Prostate gland (tissue), 2 donors: ENCODE measurements at regions not wholly inside any gene's neighbourhood (a gene's known extent, or its start where the extent isn't known, plus 50 kb on each side); places are given as distances from the start of the nearest gene placed in this dataset.

Source experiments
- DNase-seq: peaks from one replicate; pipeline ENCODE4 v3.0.0-alpha.2; 2019; ENCODE audit warnings: low spot score
- H3K27ac ChIP-seq, 2 donors: fragments of 200-600 bp; sonication (generic); 2 replicates each; pipeline ENCODE4 v1.5.1; 2017 to 2019
- H3K27me3 ChIP-seq: fragments of 200-600 bp; sonication (generic); replicated peaks from 2 replicates; pipeline ENCODE4 v1.5.1; 2019; ENCODE audit not compliant: insufficient read depth
- H3K36me3 ChIP-seq, 2 donors: fragments of 200-600 bp; sonication (generic); 1 replicate in 1 of 2; 2 replicates in 1 of 2; pipeline versions ENCODE4 v1.5.1 to v1.8.1; 2017 to 2019
- H3K4me1 ChIP-seq: fragments of 200-600 bp; sonication (generic); replicated peaks from 2 replicates; pipeline ENCODE4 v1.5.1; 2019
- H3K4me3 ChIP-seq, 2 donors: fragments of 200-600 bp; sonication (generic); 2 replicates each; pipeline ENCODE4 v1.5.1; 2017 to 2019
- H3K9me3 ChIP-seq: fragments of 200-600 bp; sonication (generic); 2 replicates; pipeline ENCODE4 v1.5.1; 2017
- CTCF ChIP-seq, 4 experiments: fragments of 200-600 bp in 2 of 4; fragments of 450-650 bp in 2 of 4; sonication (generic) in 2 of 4; IDR thresholded peaks; 1 replicate in 3 of 4; 2 replicates in 1 of 4; pipeline ENCODE4 v1.5.1; 2016 to 2019; ENCODE audit warnings: antibody characterized with exemption in 4 of 4, mild to moderate bottlenecking in 2 of 4, moderate library complexity in 2 of 4
- POLR2A ChIP-seq: fragments of 450-650 bp; IDR thresholded peaks from one replicate; pipeline ENCODE4 v1.6.1; 2016; ENCODE audit warnings: antibody characterized with exemption, mild to moderate bottlenecking
- POLR2AphosphoS5 ChIP-seq: sonication (generic); formaldehyde crosslinking; IDR thresholded peaks from one replicate; pipeline ENCODE4 v1.6.1; 2017; ENCODE audit warnings: antibody characterized with exemption
- WGBS: methylation state at CpG from one replicate; pipeline ENCODE4 v1.1.5; 2018; 5-methylcytosine and 5-hydroxymethylcytosine counted together
- intact Hi-C: fragments of 100-400 bp; cut with DNase I; formaldehyde crosslinking; loops from one replicate; pipeline ENCODE4 v1.14.2; 2022

GRCh38 chr2:172208791-172209325 is 106.2 kb upstream of the DLX2 start:
- TF ChIP-seq CTCF (IDR thresholded peaks at IDR 0.05) (no peak), POLR2AphosphoS5 (peak; percentile 7), POLR2A (no peak)
- intact Hi-C loops = no loop called here
- DNase-seq = no peak
- WGBS = 22% methylated on average over 6 of the region's 6 CpGs
- Histone ChIP-seq H3K4me3 (no peak overlapping the region), H3K36me3 (no peaks in the 10 kb centered on the region), H3K9me3 (no peaks in the 10 kb centered on the region), H3K27ac (no peak overlapping the region), H3K27me3 (no peaks in the 10 kb centered on the region), H3K4me1 (no peaks in the 10 kb centered on the region)

GRCh38 chr2:172210599-172210998 is 107.9 kb upstream of the DLX2 start:
- no peaks in the 10 kb centered on the region for H3K9me3 ChIP-seq
- H3K27ac ChIP-seq = no peak overlapping the region
- no peaks in the 10 kb centered on the region for H3K36me3 ChIP-seq
- H3K4me1 ChIP-seq = no peaks in the 10 kb centered on the region
- no peak overlapping the region for H3K4me3 ChIP-seq
- H3K27me3 ChIP-seq = no peaks in the 10 kb centered on the region
- intact Hi-C loops = no loop called here
- DNase-seq = no peak
- TF ChIP-seq POLR2A = no peak
- no peak for TF ChIP-seq POLR2AphosphoS5
- TF ChIP-seq CTCF (IDR thresholded peaks at IDR 0.05) = no peak

- DNase-seq = no peak
- Histone ChIP-seq H3K27me3 (no peaks in the 10 kb centered on the region), H3K9me3 (no peaks in the 10 kb centered on the region), H3K27ac (no peak overlapping the region), H3K4me1 (no peaks in the 10 kb centered on the region), H3K4me3 (no peak overlapping the region), H3K36me3 (no peaks in the 10 kb centered on the region)
- 40% methylated on average over 5 of the region's 5 CpGs for WGBS
- intact Hi-C loops = no loop called here
- TF ChIP-seq POLR2A = no peak
- TF ChIP-seq POLR2AphosphoS5 = no peak
- TF ChIP-seq CTCF (IDR thresholded peaks at IDR 0.05) = no peak
These were observed 108.8 kb upstream of the DLX2 start for GRCh38 chr2:172211512-172211911.

- 43% methylated on average over 12 of the region's 12 CpGs for WGBS
These were observed 110.6 kb upstream of the DLX2 start for GRCh38 chr2:172213116-172213860.

More at GRCh38 chr2:172213116-172213860, 110.6 kb upstream of the DLX2 start:
- Histone ChIP-seq H3K4me1 (no peaks in the 10 kb centered on the region), H3K27ac (peak overlapping the region; percentile 1 to 25), H3K9me3 (no peaks in the 10 kb centered on the region), H3K4me3 (no peak overlapping the region), H3K36me3 (no peaks in the 10 kb centered on the region), H3K27me3 (no peaks in the 10 kb centered on the region)
- no peak for DNase-seq
- intact Hi-C loops = no loop called here
- no peak for TF ChIP-seq POLR2A
- no peak for TF ChIP-seq CTCF (IDR thresholded peaks at IDR 0.05)
- no peak for TF ChIP-seq POLR2AphosphoS5
